ENCODE measurements at regions not wholly inside any gene's neighbourhood (a gene's known extent, or its start where the extent isn't known, plus 50 kb on each side); places are given as distances from the start of the nearest gene placed in this dataset.

GRCh38 chr20:12237772-12238171 lies 320.1 kb downstream of the BTBD3 start:
- no peak overlapping the region for H3K4me2 ChIP-seq (ENCODE audit: insufficient read depth, insufficient read length, low read length)
- H3K23ac ChIP-seq (ENCODE audit: insufficient read length, low read depth, low read length): no peak overlapping the region
- H3T11ph ChIP-seq (ENCODE audit: low read length): no peak overlapping the region
- no peaks in the 10 kb centered on the region for H3K9me3 Mint-ChIP-seq
- no peak overlapping the region for H2AK5ac ChIP-seq (ENCODE audit: insufficient read length, low read length)
- H2BK5ac ChIP-seq (ENCODE audit: insufficient read length, low read length): no peak overlapping the region
- H2AFZ ChIP-seq (ENCODE audit: low read length): no peak overlapping the region
- no peak for DNase-seq
- H3K9ac ChIP-seq (ENCODE audit: extremely low read depth, insufficient read length, low read length): no peak overlapping the region
- no peak overlapping the region for H2BK20ac ChIP-seq (ENCODE audit: low read depth, low read length, poor library complexity, severe bottlenecking)
- H3K79me1 ChIP-seq (ENCODE audit: insufficient read depth, low read depth, low read length, poor library complexity, severe bottlenecking): no peaks in the 10 kb centered on the region
- no peak overlapping the region for H3K18ac ChIP-seq (ENCODE audit: insufficient read length, low read depth, low read length)
- no peak overlapping the region for H4K91ac ChIP-seq (ENCODE audit: insufficient read length, low read depth, low read length)
- no peaks in the 10 kb centered on the region for H3K4me1 ChIP-seq (ENCODE audit: insufficient read depth, low read length)
- no peak overlapping the region for H4K5ac ChIP-seq (ENCODE audit: insufficient read length, low read depth, low read length)
- no peak overlapping the region for H3K27ac ChIP-seq (ENCODE audit: insufficient read length, low read depth, low read length)
- H3K56ac ChIP-seq (ENCODE audit: insufficient read length, low read depth, low read length): no peak overlapping the region
- H4K20me1 ChIP-seq (ENCODE audit: control insufficient read depth, insufficient read depth, insufficient read length): no peaks in the 10 kb centered on the region
- WGBS (ENCODE audit: extremely low coverage, insufficient read length, low lambda C conversion rate): no CpG with 5 or more reads among the region's 6 CpGs
- no peak overlapping the region for H2BK12ac ChIP-seq (ENCODE audit: insufficient read length, low read depth, low read length)
- H4K8ac ChIP-seq (replicated peaks; ENCODE audit: insufficient read length, low read depth, low read length): no peak overlapping the region
- H3K79me2 ChIP-seq (ENCODE audit: insufficient read depth, low read length): no peaks in the 10 kb centered on the region
- no peak for TF ChIP-seq CTCF (conservative IDR thresholded peaks at IDR 0.05)
- H3K4ac ChIP-seq (ENCODE audit: low read depth, low read length): no peak overlapping the region
- H2BK120ac ChIP-seq (ENCODE audit: low read depth, low read length, poor library complexity, severe bottlenecking): no peak overlapping the region
- H3K9me3 ChIP-seq (ENCODE audit: control insufficient read depth, low read depth, low read length): no peaks in the 10 kb centered on the region
- H3K36me3 Mint-ChIP-seq (ENCODE audit: insufficient read depth in 1 of 3, low read depth in 3 of 3): no peaks in the 10 kb centered on the region
- H3K23me2 ChIP-seq (ENCODE audit: insufficient read length, low read depth, low read length, poor library complexity, severe bottlenecking): no peaks in the 10 kb centered on the region
- H3K27me3 ChIP-seq (ENCODE audit: insufficient read depth, low read length): no peaks in the 10 kb centered on the region
- no peak overlapping the region for H3K27ac Mint-ChIP-seq
- H3K27me3 Mint-ChIP-seq (ENCODE audit: low read depth): no peaks in the 10 kb centered on the region
- H3K14ac ChIP-seq (ENCODE audit: insufficient read depth, low read length): no peak overlapping the region
- no peaks in the 10 kb centered on the region for H3K4me1 Mint-ChIP-seq
- no peak overlapping the region for H3K4me3 Mint-ChIP-seq
- no peak overlapping the region for H2BK15ac ChIP-seq (ENCODE audit: low read depth, low read length)
